Heart left ventricle (tissue), 16 donors: ENCODE measurements at regions not wholly inside any gene's neighbourhood (a gene's known extent, or its start where the extent isn't known, plus 50 kb on each side); places are given as distances from the start of the nearest gene placed in this dataset.

Experiments
- ATAC-seq, 4 donors: fragments of 200-7000 bp; cut with Tn5 transposase; one replicate each; pipeline ENCODE4 v1.9.1; 2020 to 2022; ENCODE audit warnings: moderate library complexity in 4 of 4, mild to moderate bottlenecking in 3 of 4, moderate number of reproducible peaks in 1 of 4
- DNase-seq, 5 donors: peaks; one replicate each; pipeline ENCODE4 v3.0.0-alpha.2; 2020
- H3K27ac ChIP-seq, 12 donors: fragments of 200-600 bp; sonication (generic) in 4 of 12; one replicate each; pipeline versions ENCODE4 v1.5.0 to v1.8.0; 2016 to 2022; ENCODE audit warnings: mild to moderate bottlenecking in 2 of 12
- H3K27me3 ChIP-seq, 9 donors: fragments of 200-600 bp; sonication (generic) in 2 of 9; one replicate each; pipeline versions ENCODE4 v1.5.1 to v1.8.0; 2016 to 2022; ENCODE audit warnings: mild to moderate bottlenecking in 3 of 9
- H3K36me3 ChIP-seq, 9 donors: fragments of 200-600 bp; sonication (generic) in 2 of 9; one replicate each; pipeline versions ENCODE4 v1.5.0 to v1.8.0; 2018 to 2022; ENCODE audit warnings: mild to moderate bottlenecking in 2 of 9
- H3K4me1 ChIP-seq, 12 donors: fragments of 200-600 bp; sonication (generic) in 4 of 12; one replicate each; pipeline versions ENCODE4 v1.5.0 to v1.8.0; 2016 to 2022; ENCODE audit warnings: mild to moderate bottlenecking in 3 of 12
- H3K4me3 ChIP-seq, 12 donors: fragments of 200-600 bp; sonication (generic) in 4 of 12; one replicate each; pipeline versions ENCODE4 v1.5.0 to v1.8.0; 2017 to 2022; ENCODE audit warnings: mild to moderate bottlenecking in 9 of 12, moderate library complexity in 4 of 12
- H3K9me3 ChIP-seq, 12 donors: fragments of 200-600 bp; sonication (generic) in 4 of 12; one replicate each; pipeline versions ENCODE4 v1.5.0 to v1.8.0; 2016 to 2022; ENCODE audit warnings: mild to moderate bottlenecking in 1 of 12
- POLR2A ChIP-seq, 2 donors: fragments of 450-650 bp; IDR thresholded peaks; one replicate each; pipeline ENCODE4 v1.6.1; 2017; ENCODE audit warnings: antibody characterized with exemption in 2 of 2, mild to moderate bottlenecking in 2 of 2, moderate library complexity in 2 of 2
- WGBS, 4 donors: extraction: QIAGEN DNeasy Blood & Tissue Kit in 2 of 4; methylation state at CpG; one replicate each; pipeline versions ENCODE4 v1.1.5 to v1.1.7; 2013 to 2018; 5-methylcytosine and 5-hydroxymethylcytosine counted together
- intact Hi-C, 10 donors: fragments of 100-400 bp; cut with DNase I; formaldehyde crosslinking; loops; one replicate each; pipeline versions ENCODE4 v1.11.1 to v1.14.2; 2022
- TF ChIP-seq, protein P1 (sequence below), 12 donors: fragments of 200-600 bp; sonication (generic) in 4 of 12; IDR thresholded peaks; one replicate each; pipeline versions ENCODE4 v1.5.0 to v1.8.0; 2018 to 2022; ENCODE audit warnings: antibody characterized with exemption in 12 of 12, mild to moderate bottlenecking in 5 of 12
- donor health status: ischemic (EF 13 %, LVEDD 7.1; RV severe dilation, severe dysfunction).
- donor health status: healthy with polysubstance abuse.
- donor health status: DM: no; HTN: yes; CAD: no.
- donor health status: DM: no; HTN: no; CAD: no.
- donor health status: ischemic (EF 25% LVEDD 6.9; RV normal size, moderate dysfunction).
- donor health status: ischemic (EF 25% LVEDD 5.7; RV mildly dilated, moderate dysfunction).
- donor health status: healthy.
- donor health status: DM: yes; HTN: yes; CAD: no.
- donor health status: ischemic (EF 35%, LVEDD 5.7; RV mildly dilated, moderate dysfunction).
- donor health status: nonischemic (EF 11% LVEDD 7.7; RV severe dilation, severe dysfunction).
- donor health status: DM: yes; HTN: yes; CAD: no.
- donor health status: PGD.
- donor health status: ischemic (EF 29% LVEDD 5.4; RV normal size, mild dysfunction).
- donor health status: nonischemic (EF 23%, LVEDD 6.1; RV moderate dilation, normal function).

- no peak for ATAC-seq
- peaks cover 0 to 9% (median 0%) of the 10 kb centered on the region in 9 donors for H3K27me3 ChIP-seq
- H3K4me1 ChIP-seq, result no peaks in the 10 kb centered on the region
- no peak for DNase-seq
- H3K4me3 ChIP-seq, result no peak overlapping the region
- intact Hi-C loops, result no loop called here
- TF ChIP-seq, protein P1, sequence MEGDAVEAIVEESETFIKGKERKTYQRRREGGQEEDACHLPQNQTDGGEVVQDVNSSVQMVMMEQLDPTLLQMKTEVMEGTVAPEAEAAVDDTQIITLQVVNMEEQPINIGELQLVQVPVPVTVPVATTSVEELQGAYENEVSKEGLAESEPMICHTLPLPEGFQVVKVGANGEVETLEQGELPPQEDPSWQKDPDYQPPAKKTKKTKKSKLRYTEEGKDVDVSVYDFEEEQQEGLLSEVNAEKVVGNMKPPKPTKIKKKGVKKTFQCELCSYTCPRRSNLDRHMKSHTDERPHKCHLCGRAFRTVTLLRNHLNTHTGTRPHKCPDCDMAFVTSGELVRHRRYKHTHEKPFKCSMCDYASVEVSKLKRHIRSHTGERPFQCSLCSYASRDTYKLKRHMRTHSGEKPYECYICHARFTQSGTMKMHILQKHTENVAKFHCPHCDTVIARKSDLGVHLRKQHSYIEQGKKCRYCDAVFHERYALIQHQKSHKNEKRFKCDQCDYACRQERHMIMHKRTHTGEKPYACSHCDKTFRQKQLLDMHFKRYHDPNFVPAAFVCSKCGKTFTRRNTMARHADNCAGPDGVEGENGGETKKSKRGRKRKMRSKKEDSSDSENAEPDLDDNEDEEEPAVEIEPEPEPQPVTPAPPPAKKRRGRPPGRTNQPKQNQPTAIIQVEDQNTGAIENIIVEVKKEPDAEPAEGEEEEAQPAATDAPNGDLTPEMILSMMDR (IDR thresholded peaks at IDR 0.05), result no peak
- TF ChIP-seq POLR2A (IDR thresholded peaks at IDR 0.05), result no peak
- peaks cover 0 to 5% (median 0%) of the 10 kb centered on the region in 12 donors for H3K9me3 ChIP-seq
- H3K27ac ChIP-seq, result no peak overlapping the region
- H3K36me3 ChIP-seq, result no peaks in the 10 kb centered on the region
- 38 to 49% (median 46%) methylated on average over 3 of the region's 3 CpGs for WGBS, 4 donors
Measured at GRCh38 chr15:98315971-98316370, 332.4 kb upstream of the IGF1R start.

DNA sequence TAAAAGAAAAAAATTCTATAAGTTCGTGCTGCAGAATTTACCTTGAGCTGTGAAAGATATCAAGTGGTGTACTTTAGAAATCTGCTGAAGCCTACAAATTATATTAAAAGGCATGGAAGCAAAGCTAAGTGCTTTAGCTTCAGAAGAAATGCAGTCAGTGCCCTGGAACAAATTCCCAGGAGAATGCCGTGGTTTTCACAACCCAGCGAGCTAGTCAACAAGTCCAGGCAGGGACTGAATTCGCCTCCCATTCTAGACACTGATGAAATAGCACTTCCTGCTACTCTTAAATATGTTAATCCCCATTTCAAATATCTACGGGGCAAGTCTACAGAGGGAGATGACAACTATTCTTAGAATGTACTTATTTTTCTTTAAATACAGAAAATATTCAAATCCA, 326.4 kb upstream of the IGF1R start:
- 54 to 63% (median 62%) methylated on average over 5 of the region's 5 CpGs for WGBS, 4 donors
- ATAC-seq (no peak), DNase-seq (no peak)
- intact Hi-C loops, result no loop called here
- Histone ChIP-seq H3K36me3 (no peaks in the 10 kb centered on the region), H3K4me3 (no peak overlapping the region), H3K4me1 (no peaks in the 10 kb centered on the region), H3K27me3 (peaks cover 0 to 10% (median 0%) of the 10 kb centered on the region in 9 donors), H3K27ac (no peak overlapping the region), H3K9me3 (peaks cover 0 to 8% (median 0%) of the 10 kb centered on the region in 12 donors)
- TF ChIP-seq POLR2A (IDR thresholded peaks at IDR 0.05), result no peak
- TF ChIP-seq, protein P1 (IDR thresholded peaks at IDR 0.05), result no peak

DNA sequence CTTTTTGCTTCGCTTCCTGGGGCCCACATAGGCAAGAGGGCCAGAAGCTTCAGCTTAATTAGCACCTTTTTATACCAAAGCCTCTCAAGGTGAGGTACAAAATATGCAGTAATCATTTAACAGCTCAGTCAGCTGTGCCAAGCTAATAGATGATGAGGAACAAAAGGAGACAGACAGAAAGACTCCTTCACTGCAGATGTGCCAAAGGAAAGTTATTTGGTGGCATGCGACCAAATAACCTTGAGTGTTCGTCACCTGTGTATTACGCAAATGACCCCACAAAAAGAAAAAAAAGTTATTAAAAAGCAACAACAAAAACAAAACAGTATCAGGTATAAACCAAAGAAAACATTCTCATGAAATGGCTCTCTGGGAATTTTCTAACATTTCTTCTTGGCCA, 325.8 kb upstream of the IGF1R start:
- no peak overlapping the region for H3K27ac ChIP-seq
- H3K27me3 ChIP-seq, result peaks cover 0 to 10% (median 0%) of the 10 kb centered on the region in 9 donors
- H3K4me1 ChIP-seq, result no peaks in the 10 kb centered on the region
- no peaks in the 10 kb centered on the region for H3K36me3 ChIP-seq
- DNase-seq (no peak), ATAC-seq (no peak)
- no peak overlapping the region for H3K4me3 ChIP-seq
- intact Hi-C loops, result no loop called here
- 82 to 87% (median 84%) methylated on average over 4 of the region's 4 CpGs for WGBS, 4 donors
- no peak for TF ChIP-seq POLR2A (IDR thresholded peaks at IDR 0.05)
- TF ChIP-seq, protein P1 (IDR thresholded peaks at IDR 0.05), result no peak
- peaks cover 0 to 8% (median 0%) of the 10 kb centered on the region in 12 donors for H3K9me3 ChIP-seq

DNA sequence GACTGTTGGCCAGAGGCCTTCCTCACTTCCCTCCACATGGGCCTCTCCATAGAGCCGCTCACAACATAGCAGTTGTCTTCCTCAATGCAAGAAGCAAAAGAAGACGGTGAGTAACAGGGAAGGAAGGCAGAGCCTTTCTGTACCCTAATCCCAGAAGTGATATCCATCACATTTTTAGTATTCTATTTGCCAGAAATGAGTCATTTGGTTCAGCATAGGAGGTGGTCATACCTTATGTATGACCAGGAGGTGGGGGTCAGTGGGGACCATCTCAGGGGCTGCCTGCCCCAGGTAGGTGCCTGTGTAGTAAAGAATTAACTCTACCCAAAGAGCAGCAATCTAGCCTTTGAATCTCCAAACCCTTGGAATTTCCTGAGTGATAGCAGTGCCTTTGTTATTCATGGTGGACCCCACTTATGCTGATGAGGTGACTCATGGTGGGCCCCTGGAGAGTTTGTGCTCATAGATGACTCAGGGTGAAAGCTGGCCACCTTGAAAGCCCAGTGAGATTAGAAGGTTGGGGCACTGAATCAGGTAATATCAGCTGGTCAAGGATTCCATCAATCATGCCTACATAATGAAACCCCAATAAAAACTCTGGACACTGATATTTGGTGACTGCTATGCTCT, 323.9 kb upstream of the IGF1R start:
- intact Hi-C loops, result no loop called here
- no peak for TF ChIP-seq POLR2A (IDR thresholded peaks at IDR 0.05)
- TF ChIP-seq, protein P1 (IDR thresholded peaks at IDR 0.05), result no peak
- H3K27ac ChIP-seq, result no peak overlapping the region
- H3K36me3 ChIP-seq, result no peaks in the 10 kb centered on the region
- WGBS, 4 donors, result 41 to 61% (median 45%) methylated on average over 2 of the region's 2 CpGs
- H3K9me3 ChIP-seq, result peaks cover 0 to 8% (median 0%) of the 10 kb centered on the region in 12 donors
- ATAC-seq (no peak), DNase-seq (no peak)
- H3K27me3 ChIP-seq, result peaks cover 0 to 12% (median 0%) of the 10 kb centered on the region in 9 donors
- no peaks in the 10 kb centered on the region for H3K4me1 ChIP-seq
- H3K4me3 ChIP-seq, result no peak overlapping the region
